ENCODE measurements at regions not wholly inside any gene's neighbourhood (a gene's known extent, or its start where the extent isn't known, plus 50 kb on each side); places are given as distances from the start of the nearest gene placed in this dataset.

DNA sequence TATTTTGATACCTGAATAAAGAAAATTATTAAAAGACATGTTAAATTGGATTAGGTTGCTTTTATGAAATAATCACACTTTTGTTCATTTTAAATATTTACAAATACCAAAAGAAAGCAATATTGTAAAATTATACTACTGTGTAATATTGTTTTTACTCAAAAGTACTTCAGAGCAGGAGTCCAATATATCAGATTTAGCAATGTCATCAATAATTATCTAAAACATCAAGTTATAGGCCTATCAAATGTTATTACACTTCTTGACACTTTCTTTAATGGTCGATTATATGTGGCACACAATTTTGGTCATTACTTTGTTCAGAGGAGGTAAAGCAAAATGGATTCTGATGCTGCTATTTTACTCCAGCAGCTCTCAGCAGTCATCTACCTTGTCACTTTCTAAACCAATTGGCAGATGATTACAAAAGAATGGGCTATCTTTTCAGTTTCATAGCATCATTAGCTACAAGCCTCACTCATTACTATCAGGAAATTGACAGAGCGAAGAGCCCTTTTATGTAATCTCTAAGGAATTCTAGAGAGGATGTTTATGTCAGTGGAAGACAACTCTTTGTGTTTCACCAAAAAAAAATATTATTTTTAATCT, 318.6 kb downstream of the PLOD2 start:
- TF ChIP-seq, protein P1, sequence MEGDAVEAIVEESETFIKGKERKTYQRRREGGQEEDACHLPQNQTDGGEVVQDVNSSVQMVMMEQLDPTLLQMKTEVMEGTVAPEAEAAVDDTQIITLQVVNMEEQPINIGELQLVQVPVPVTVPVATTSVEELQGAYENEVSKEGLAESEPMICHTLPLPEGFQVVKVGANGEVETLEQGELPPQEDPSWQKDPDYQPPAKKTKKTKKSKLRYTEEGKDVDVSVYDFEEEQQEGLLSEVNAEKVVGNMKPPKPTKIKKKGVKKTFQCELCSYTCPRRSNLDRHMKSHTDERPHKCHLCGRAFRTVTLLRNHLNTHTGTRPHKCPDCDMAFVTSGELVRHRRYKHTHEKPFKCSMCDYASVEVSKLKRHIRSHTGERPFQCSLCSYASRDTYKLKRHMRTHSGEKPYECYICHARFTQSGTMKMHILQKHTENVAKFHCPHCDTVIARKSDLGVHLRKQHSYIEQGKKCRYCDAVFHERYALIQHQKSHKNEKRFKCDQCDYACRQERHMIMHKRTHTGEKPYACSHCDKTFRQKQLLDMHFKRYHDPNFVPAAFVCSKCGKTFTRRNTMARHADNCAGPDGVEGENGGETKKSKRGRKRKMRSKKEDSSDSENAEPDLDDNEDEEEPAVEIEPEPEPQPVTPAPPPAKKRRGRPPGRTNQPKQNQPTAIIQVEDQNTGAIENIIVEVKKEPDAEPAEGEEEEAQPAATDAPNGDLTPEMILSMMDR (conservative IDR thresholded peaks at IDR 0.05 in 1 of 2, IDR thresholded peaks at IDR 0.05 in 1 of 2; ENCODE audit: low read depth in 1 of 2, low read length in 2 of 2): no peak
- no peak for TF ChIP-seq EZH2 (IDR thresholded peaks at IDR 0.05; ENCODE audit: low read length, missing control alignments)
